Gastrocnemius medialis (tissue), 4 donors: ENCODE measurements at regions not wholly inside any gene's neighbourhood (a gene's known extent, or its start where the extent isn't known, plus 50 kb on each side); places are given as distances from the start of the nearest gene placed in this dataset.

Experiments used
- ATAC-seq, 2 donors: fragments of 150-250 bp; one replicate each; pipeline ENCODE4 v1.9.1; 2016
- DNase-seq, 2 donors: peaks; one replicate each; pipeline ENCODE4 v3.0.0-alpha.2; 2019
- H3K27ac ChIP-seq, 4 donors: fragments of 200-600 bp; sonication (generic); 1 replicate in 1 of 4; 2 replicates in 3 of 4; pipeline ENCODE4 v1.5.1; 2016 to 2018; ENCODE audit warnings: mild to moderate bottlenecking in 2 of 4, moderate library complexity in 1 of 4
- H3K27me3 ChIP-seq, 3 donors: fragments of 200-600 bp; sonication (generic) in 2 of 3; 1 replicate in 1 of 3; 2 replicates in 2 of 3; pipeline versions ENCODE4 v1.5.1 to v1.6.0; 2016 to 2019; ENCODE audit warnings: mild to moderate bottlenecking in 1 of 3, moderate library complexity in 1 of 3
- H3K36me3 ChIP-seq, 2 donors: fragments of 200-600 bp; sonication (generic) in 1 of 2; one replicate each; pipeline ENCODE4 v1.5.1; 2017 to 2018
- H3K4me1 ChIP-seq, 2 donors: fragments of 200-600 bp; sonication (generic) in 1 of 2; one replicate each; pipeline ENCODE4 v1.5.1; 2016 to 2017; ENCODE audit warnings: mild to moderate bottlenecking in 2 of 2
- H3K4me3 ChIP-seq, 4 donors: fragments of 200-600 bp; sonication (generic) in 3 of 4; 1 replicate in 1 of 4; 2 replicates in 3 of 4; pipeline ENCODE4 v1.5.1; 2016 to 2019; ENCODE audit warnings: mild to moderate bottlenecking in 2 of 4
- H3K9me3 ChIP-seq, 3 donors: fragments of 200-600 bp; sonication (generic) in 2 of 3; 1 replicate in 1 of 3; 2 replicates in 2 of 3; pipeline ENCODE4 v1.5.1; 2016 to 2019
- POLR2A ChIP-seq, 2 donors: fragments of 450-650 bp; IDR thresholded peaks; one replicate each; pipeline ENCODE4 v1.6.1; 2017; ENCODE audit warnings: antibody characterized with exemption in 2 of 2, mild to moderate bottlenecking in 2 of 2, moderate library complexity in 2 of 2
- in situ Hi-C, 4 donors: fragments of 200-750 bp; cut with MboI; loops; one replicate each; pipeline versions ENCODE4 v1.15.0 to v1.8.0; 2017; ENCODE audit warnings: low sequenced_read_pairs in 4 of 4
- intact Hi-C: fragments of 100-400 bp; cut with DNase I; formaldehyde crosslinking; loops from one replicate; pipeline ENCODE4 v1.15.1; 2023; ENCODE audit warnings: low total_unique reads
- TF ChIP-seq, protein P1 (sequence below), 5 experiments: fragments of 450-650 bp in 3 of 5; fragments of 200-600 bp in 2 of 5; sonication (generic) in 2 of 5; IDR thresholded peaks in 4 of 5; conservative IDR thresholded peaks in 1 of 5; 1 replicate in 4 of 5; 2 replicates in 1 of 5; pipeline ENCODE4 v1.5.1; 2016 to 2019; ENCODE audit warnings: antibody characterized with exemption in 5 of 5, mild to moderate bottlenecking in 3 of 5, moderate library complexity in 3 of 5

DNA sequence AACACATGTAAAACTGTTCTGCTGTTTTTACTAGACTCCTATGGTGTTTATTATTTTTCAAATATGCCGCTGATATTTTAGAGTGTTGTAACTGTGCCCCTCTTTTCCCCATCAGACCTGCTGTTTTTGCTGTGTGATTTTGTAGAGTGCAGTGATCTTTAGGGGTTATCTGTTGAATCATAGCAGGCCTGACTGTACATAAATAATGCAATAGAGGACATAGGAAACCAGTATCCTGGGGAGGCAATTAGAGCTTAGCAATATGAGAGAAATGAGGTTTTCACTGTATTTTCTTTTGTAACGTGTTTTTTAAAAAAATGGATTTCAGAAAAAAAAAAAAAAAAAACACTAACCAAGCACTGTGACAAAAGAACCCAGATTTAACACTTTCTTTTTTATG lies 662.2 kb downstream of the TOX3 start:
- TF ChIP-seq POLR2A (IDR thresholded peaks at IDR 0.05): no peak
- TF ChIP-seq, protein P1, sequence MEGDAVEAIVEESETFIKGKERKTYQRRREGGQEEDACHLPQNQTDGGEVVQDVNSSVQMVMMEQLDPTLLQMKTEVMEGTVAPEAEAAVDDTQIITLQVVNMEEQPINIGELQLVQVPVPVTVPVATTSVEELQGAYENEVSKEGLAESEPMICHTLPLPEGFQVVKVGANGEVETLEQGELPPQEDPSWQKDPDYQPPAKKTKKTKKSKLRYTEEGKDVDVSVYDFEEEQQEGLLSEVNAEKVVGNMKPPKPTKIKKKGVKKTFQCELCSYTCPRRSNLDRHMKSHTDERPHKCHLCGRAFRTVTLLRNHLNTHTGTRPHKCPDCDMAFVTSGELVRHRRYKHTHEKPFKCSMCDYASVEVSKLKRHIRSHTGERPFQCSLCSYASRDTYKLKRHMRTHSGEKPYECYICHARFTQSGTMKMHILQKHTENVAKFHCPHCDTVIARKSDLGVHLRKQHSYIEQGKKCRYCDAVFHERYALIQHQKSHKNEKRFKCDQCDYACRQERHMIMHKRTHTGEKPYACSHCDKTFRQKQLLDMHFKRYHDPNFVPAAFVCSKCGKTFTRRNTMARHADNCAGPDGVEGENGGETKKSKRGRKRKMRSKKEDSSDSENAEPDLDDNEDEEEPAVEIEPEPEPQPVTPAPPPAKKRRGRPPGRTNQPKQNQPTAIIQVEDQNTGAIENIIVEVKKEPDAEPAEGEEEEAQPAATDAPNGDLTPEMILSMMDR (IDR thresholded peaks at IDR 0.05 in 4 of 5, conservative IDR thresholded peaks at IDR 0.05 in 1 of 5): no peak
- Histone ChIP-seq H3K27me3 (no peaks in the 10 kb centered on the region), H3K4me3 (no peak overlapping the region), H3K4me1 (no peaks in the 10 kb centered on the region), H3K36me3 (no peaks in the 10 kb centered on the region), H3K9me3 (no peaks in the 10 kb centered on the region), H3K27ac (no peak overlapping the region)
- intact Hi-C loops: no loop called here
- ATAC-seq (no peak), DNase-seq (no peak)
- in situ Hi-C loops: no loop called here

DNA sequence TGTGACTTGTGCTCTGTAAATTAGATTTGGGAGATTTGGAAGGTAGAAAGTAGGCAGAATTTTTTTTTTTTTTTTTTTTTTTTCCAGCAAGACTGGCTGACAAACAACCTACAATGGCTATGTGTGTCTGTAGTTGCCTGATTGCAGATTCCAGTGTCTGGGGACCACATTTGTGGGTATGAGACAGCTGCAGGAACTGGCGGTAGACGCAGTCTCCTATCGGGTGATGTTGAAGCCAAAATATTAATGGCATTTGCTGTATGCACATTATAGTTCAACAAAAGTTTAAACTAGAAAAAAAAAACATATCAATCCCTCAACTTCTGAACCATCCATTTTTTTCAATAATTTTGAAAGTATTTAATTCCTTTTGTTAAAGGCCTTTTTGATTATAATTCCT lies 665.2 kb downstream of the TOX3 start:
- DNase-seq (no peak), ATAC-seq (no peak)
- intact Hi-C loops (no loop called here), in situ Hi-C loops (no loop called here)
- Histone ChIP-seq H3K36me3 (no peaks in the 10 kb centered on the region), H3K4me1 (no peaks in the 10 kb centered on the region), H3K27ac (no peak overlapping the region), H3K4me3 (no peak overlapping the region), H3K9me3 (no peaks in the 10 kb centered on the region), H3K27me3 (no peaks in the 10 kb centered on the region)
- TF ChIP-seq, protein P1 (IDR thresholded peaks at IDR 0.05 in 4 of 5, conservative IDR thresholded peaks at IDR 0.05 in 1 of 5): no peak
- TF ChIP-seq POLR2A (IDR thresholded peaks at IDR 0.05): no peak

DNA sequence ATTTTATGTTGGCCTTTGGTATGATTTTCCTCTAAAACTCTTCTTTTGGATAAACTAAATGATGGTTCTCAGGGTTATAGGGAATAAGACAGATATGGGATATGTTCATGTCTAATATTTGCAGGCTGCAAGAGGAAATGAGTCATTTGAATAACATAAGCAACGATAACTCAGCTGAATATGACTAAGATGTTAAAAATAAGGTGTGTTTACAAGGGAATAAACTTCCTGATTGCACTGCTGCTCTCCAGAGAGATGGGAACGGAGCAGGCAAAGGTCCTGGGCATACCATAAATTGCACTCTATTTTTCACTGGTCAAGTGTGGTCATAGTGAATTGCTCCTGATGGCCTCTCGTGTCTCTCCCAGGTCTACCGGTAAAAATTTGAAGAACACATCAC lies 666.2 kb downstream of the TOX3 start:
- no peak for ATAC-seq
- no peak overlapping the region for H3K27ac ChIP-seq
- intact Hi-C loops: no loop called here

DNA sequence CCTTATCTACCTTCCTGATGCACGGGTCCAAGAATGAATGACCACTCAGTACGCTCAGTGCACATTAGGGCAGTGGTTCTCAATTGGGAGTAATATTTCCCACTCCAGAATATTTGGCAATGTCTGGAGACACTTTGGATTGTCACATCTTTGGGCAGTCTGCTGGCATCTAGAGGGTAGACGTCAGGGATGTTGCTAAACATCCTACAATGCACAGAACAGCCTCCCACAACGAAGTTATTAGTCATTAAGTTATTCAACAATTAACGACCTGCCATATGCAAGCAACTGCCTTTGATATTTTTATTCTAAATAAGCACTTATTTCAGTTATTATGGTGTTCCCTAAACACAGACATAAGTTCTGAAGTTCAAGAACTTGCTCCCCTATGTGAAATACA lies 669.3 kb downstream of the TOX3 start:
- Histone ChIP-seq H3K9me3 (no peaks in the 10 kb centered on the region), H3K27ac (no peak overlapping the region), H3K36me3 (no peaks in the 10 kb centered on the region), H3K4me1 (no peaks in the 10 kb centered on the region), H3K27me3 (no peaks in the 10 kb centered on the region), H3K4me3 (no peak overlapping the region)
- in situ Hi-C loops: no loop called here
- intact Hi-C loops: no loop called here
- DNase-seq: no peak
- ATAC-seq: no peak
- TF ChIP-seq, protein P1 (IDR thresholded peaks at IDR 0.05 in 4 of 5, conservative IDR thresholded peaks at IDR 0.05 in 1 of 5): no peak
- no peak for TF ChIP-seq POLR2A (IDR thresholded peaks at IDR 0.05)

More for the DNA sequence above, 666.2 kb downstream of the TOX3 start:
- Histone ChIP-seq H3K9me3 (no peaks in the 10 kb centered on the region), H3K36me3 (no peaks in the 10 kb centered on the region), H3K4me3 (no peak overlapping the region), H3K27me3 (no peaks in the 10 kb centered on the region), H3K4me1 (no peaks in the 10 kb centered on the region)
- in situ Hi-C loops: no loop called here
- no peak for DNase-seq
- no peak for TF ChIP-seq POLR2A (IDR thresholded peaks at IDR 0.05)
- TF ChIP-seq, protein P1 (IDR thresholded peaks at IDR 0.05 in 4 of 5, conservative IDR thresholded peaks at IDR 0.05 in 1 of 5): no peak

DNA sequence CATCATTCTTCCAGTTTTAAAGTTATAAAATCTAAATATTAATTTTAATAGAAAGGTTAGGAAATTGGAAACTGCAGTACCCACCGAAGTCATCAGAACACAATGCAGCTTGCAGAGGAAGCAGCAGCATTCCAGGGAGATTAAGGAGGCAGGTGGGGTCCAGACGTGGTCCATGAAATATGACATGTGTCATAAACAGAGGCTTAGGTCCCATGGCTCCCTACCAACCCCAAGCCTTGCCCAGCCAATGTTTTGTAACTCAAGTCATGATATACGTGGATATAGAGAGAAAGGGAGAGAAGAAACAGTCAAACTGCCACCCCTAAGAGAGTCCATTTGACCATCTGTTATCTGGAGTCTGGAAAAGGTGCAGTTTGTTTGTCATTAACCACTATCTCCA lies 670.0 kb downstream of the TOX3 start:
- no peaks in the 10 kb centered on the region for H3K4me1 ChIP-seq
- no peak for ATAC-seq
- intact Hi-C loops: no loop called here

More for the DNA sequence above, 670.0 kb downstream of the TOX3 start:
- H3K36me3 ChIP-seq: no peaks in the 10 kb centered on the region
- H3K27me3 ChIP-seq: no peaks in the 10 kb centered on the region
- H3K4me3 ChIP-seq: no peak overlapping the region
- no peaks in the 10 kb centered on the region for H3K9me3 ChIP-seq
- no peak for DNase-seq
- no peak overlapping the region for H3K27ac ChIP-seq
- in situ Hi-C loops: no loop called here
- no peak for TF ChIP-seq POLR2A (IDR thresholded peaks at IDR 0.05)
- TF ChIP-seq, protein P1 (IDR thresholded peaks at IDR 0.05 in 4 of 5, conservative IDR thresholded peaks at IDR 0.05 in 1 of 5): no peak
